Transverse colon (tissue), 4 donors: ENCODE measurements at regions not wholly inside any gene's neighbourhood (a gene's known extent, or its start where the extent isn't known, plus 50 kb on each side); places are given as distances from the start of the nearest gene placed in this dataset.

Source experiments
- DNase-seq: peaks from one replicate; pipeline ENCODE4 v3.0.0-alpha.2; 2019
- H3K27ac ChIP-seq, 4 donors: fragments of 200-600 bp; sonication (generic); 2 replicates each; pipeline ENCODE4 v1.5.1; 2016 to 2018; ENCODE audit warnings: inconsistent platforms in 4 of 4
- H3K27me3 ChIP-seq: fragments of 200-600 bp; sonication (generic); 2 replicates; pipeline ENCODE4 v1.5.1; 2017; ENCODE audit warnings: inconsistent platforms
- H3K36me3 ChIP-seq, 4 donors: fragments of 200-600 bp; sonication (generic); 2 replicates each; pipeline ENCODE4 v1.5.1; 2017 to 2019; ENCODE audit warnings: inconsistent platforms in 4 of 4
- H3K4me1 ChIP-seq, 4 donors: fragments of 200-600 bp; sonication (generic); 2 replicates each; pipeline ENCODE4 v1.5.1; 2017 to 2020; ENCODE audit warnings: inconsistent platforms in 4 of 4
- H3K4me3 ChIP-seq, 4 donors: fragments of 200-600 bp; sonication (generic); 1 replicate in 1 of 4; 2 replicates in 3 of 4; pipeline versions ENCODE4 v1.5.1 to v1.6.1; 2017 to 2019; ENCODE audit warnings: inconsistent platforms in 4 of 4
- H3K9me3 ChIP-seq, 2 donors: fragments of 200-600 bp; sonication (generic); 2 replicates each; pipeline ENCODE4 v1.5.1; 2017 to 2019; ENCODE audit warnings: inconsistent platforms in 2 of 2
- CTCF ChIP-seq, 5 experiments: fragments of 200-600 bp in 3 of 5; fragments of 450-650 bp in 2 of 5; sonication (generic) in 3 of 5; IDR thresholded peaks; 1 replicate in 2 of 5; 2 replicates in 3 of 5; pipeline ENCODE4 v1.5.1; 2016 to 2017; ENCODE audit warnings: antibody characterized with exemption in 5 of 5, inconsistent platforms in 3 of 5, mild to moderate bottlenecking in 2 of 5, moderate library complexity in 1 of 5
- EP300 ChIP-seq: sonication (generic); formaldehyde crosslinking; IDR thresholded peaks from one replicate; pipeline ENCODE4 v1.6.1; 2017; ENCODE audit warnings: antibody characterized with exemption, low read depth
- POLR2A ChIP-seq: fragments of 450-650 bp; IDR thresholded peaks from one replicate; pipeline ENCODE4 v1.6.1; 2016; ENCODE audit warnings: antibody characterized with exemption, mild to moderate bottlenecking, moderate library complexity
- POLR2AphosphoS5 ChIP-seq, 3 donors: sonication (generic); formaldehyde crosslinking; IDR thresholded peaks; one replicate each; pipeline ENCODE4 v1.6.1; 2016; ENCODE audit warnings: antibody characterized with exemption in 3 of 3
- WGBS, 2 donors: methylation state at CpG; one replicate each; pipeline ENCODE4 v1.1.5; 2018; ENCODE audit warnings: low coverage in 1 of 2; 5-methylcytosine and 5-hydroxymethylcytosine counted together
- in situ Hi-C, 4 donors: fragments of 200-750 bp; cut with MboI; loops; one replicate each; pipeline versions ENCODE4 v1.15.0 to v1.15.1; 2017; ENCODE audit warnings: low sequenced_read_pairs in 3 of 4, low pct_ligation_motif_present in 1 of 4, low pct_unique_long_range_greater_than_20kb in 1 of 4
- intact Hi-C: fragments of 100-400 bp; cut with DNase I; formaldehyde crosslinking; loops from one replicate; pipeline ENCODE4 v1.15.1; 2023; ENCODE audit warnings: low total_unique reads

DNA sequence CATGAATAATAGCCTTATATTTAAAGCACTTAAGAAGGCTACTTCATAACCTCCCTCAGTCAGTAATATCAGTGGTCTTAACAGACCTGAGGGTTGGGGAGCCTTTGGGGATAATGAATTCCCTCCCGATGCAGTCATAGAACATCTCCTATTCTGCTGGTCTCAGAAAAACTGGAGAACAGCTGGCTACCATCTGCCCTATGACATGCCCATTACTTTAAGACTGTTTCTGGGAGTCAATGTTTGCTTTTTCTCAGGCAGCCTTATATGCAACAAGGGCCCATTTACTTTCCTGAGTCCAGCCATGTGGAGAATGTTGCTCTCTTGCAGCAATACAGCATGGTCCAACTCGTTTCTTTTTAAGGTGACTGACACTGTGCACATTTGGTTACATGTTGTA, 161.7 kb upstream of the PARP11 start:
- in situ Hi-C loops: loop anchor here in 2 of 4 donors (5.0 to 25.0 kb wide), 3 partner anchors 148 to 250 kb away; no protein-coding TSS in a partner anchor
- intact Hi-C loops: loop anchor here (5.0 kb wide), 2 partner anchors 38 to 242 kb away; no protein-coding TSS in a partner anchor
- no peaks in the 10 kb centered on the region for H3K9me3 ChIP-seq
- no peak overlapping the region for H3K27ac ChIP-seq
- TF ChIP-seq POLR2AphosphoS5 (IDR thresholded peaks at IDR 0.05): no peak
- peaks cover 12 to 37% (median 28%) of the 10 kb centered on the region in 4 donors for H3K4me1 ChIP-seq
- no peak for DNase-seq
- H3K4me3 ChIP-seq: no peak overlapping the region
- H3K27me3 ChIP-seq: no peaks in the 10 kb centered on the region
- H3K36me3 ChIP-seq: no peaks in the 10 kb centered on the region
- WGBS, 2 donors: 57% methylated on average over 2 of the region's 2 CpGs; no CpG with 5 or more reads in 1 of the 2 donors

GRCh38 chr12:4032924-4033615, 159.9 kb upstream of the PARP11 start:
- in situ Hi-C loops: loop anchor here in 1 of 4 donors (10.0 to 25.0 kb wide), 2 partner anchors 146 to 252 kb away; no protein-coding TSS in a partner anchor
- no peak for DNase-seq
- H3K4me1 ChIP-seq: peaks cover 12 to 24% (median 18%) of the 10 kb centered on the region in 4 donors
- H3K9me3 ChIP-seq: no peaks in the 10 kb centered on the region
- TF ChIP-seq CTCF (IDR thresholded peaks at IDR 0.05) (no peak), EP300 (no peak), POLR2AphosphoS5 (IDR thresholded peaks at IDR 0.05) (no peak), POLR2A (no peak)
- no peak overlapping the region for H3K27ac ChIP-seq
- 75 to 76% methylated on average over 4 to 5 of the region's 5 CpGs for WGBS, 2 donors
- intact Hi-C loops: loop anchor here (5.0 kb wide), 1 partner anchor 244 kb away; no protein-coding TSS in a partner anchor
- no peaks in the 10 kb centered on the region for H3K27me3 ChIP-seq
- H3K4me3 ChIP-seq: no peak overlapping the region
- H3K36me3 ChIP-seq: no peaks in the 10 kb centered on the region

GRCh38 chr12:4031703-4032291, 158.6 kb upstream of the PARP11 start:
- H3K9me3 ChIP-seq: no peaks in the 10 kb centered on the region
- 17 to 61% methylated on average over 2 to 28 of the region's 30 CpGs for WGBS, 2 donors
- DNase-seq: peak; percentile 29
- H3K36me3 ChIP-seq: no peaks in the 10 kb centered on the region
- peak overlapping the region in 3 of 4 donors; percentile 18 to 56 (median 45) for H3K4me3 ChIP-seq
- intact Hi-C loops: loop anchor here (5.0 kb wide), 1 partner anchor 246 kb away; no protein-coding TSS in a partner anchor
- H3K4me1 ChIP-seq: peaks cover 8 to 21% (median 13%) of the 10 kb centered on the region in 4 donors
- peak overlapping the region; percentile 63 to 88 (median 86) for H3K27ac ChIP-seq
- TF ChIP-seq POLR2A (no peak), CTCF (IDR thresholded peaks at IDR 0.05) (no peak), EP300 (no peak), POLR2AphosphoS5 (IDR thresholded peaks at IDR 0.05) (no peak)
- H3K27me3 ChIP-seq: no peaks in the 10 kb centered on the region
- in situ Hi-C loops: loop anchor here in 1 of 4 donors (10.0 to 25.0 kb wide), 2 partner anchors 144 to 253 kb away; no protein-coding TSS in a partner anchor

- Histone ChIP-seq H3K4me1 (peaks cover 8 to 21% (median 13%) of the 10 kb centered on the region in 4 donors), H3K9me3 (no peaks in the 10 kb centered on the region), H3K36me3 (no peaks in the 10 kb centered on the region), H3K27ac (peak overlapping the region; percentile 84 to 88 (median 86)), H3K4me3 (peak overlapping the region; percentile 42 to 56 (median 45)), H3K27me3 (no peaks in the 10 kb centered on the region)
- WGBS, 2 donors: 0 to 2% methylated on average over 4 to 50 of the region's 75 CpGs
- DNase-seq: peak; percentile 92
- intact Hi-C loops: loop anchor here (5.0 kb wide), 1 partner anchor 246 kb away; no protein-coding TSS in a partner anchor
- TF ChIP-seq EP300 (no peak), POLR2A (peak; percentile 45), POLR2AphosphoS5 (IDR thresholded peaks at IDR 0.05) (peak; percentile 25 to 74 (median 45)), CTCF (IDR thresholded peaks at IDR 0.05) (no peak)
- in situ Hi-C loops: loop anchor here in 1 of 4 donors (10.0 to 25.0 kb wide), 2 partner anchors 144 to 254 kb away; no protein-coding TSS in a partner anchor
Measured at GRCh38 chr12:4030929-4031702, 157.9 kb upstream of the PARP11 start.
